ENCODE measurements at regions not wholly inside any gene's neighbourhood (a gene's known extent, or its start where the extent isn't known, plus 50 kb on each side); places are given as distances from the start of the nearest gene placed in this dataset.

GRCh38 chr7:125444864-125445263 lies 515.2 kb upstream of the POT1 start:
- H3K79me2 ChIP-seq (ENCODE audit: control insufficient read depth, insufficient read depth, low read length): no peaks in the 10 kb centered on the region
- H3K9me1 ChIP-seq (ENCODE audit: control insufficient read depth, extremely low read depth, insufficient read depth, low read length): no peaks in the 10 kb centered on the region
- FAIRE-seq (no peak), DNase-seq (ENCODE audit: low read depth, low spot score) (no peak)
- H3K4me1 ChIP-seq (ENCODE audit: control insufficient read depth, extremely low read depth, insufficient read depth, low read length): no peaks in the 10 kb centered on the region
- H3K4me2 ChIP-seq (ENCODE audit: control insufficient read depth, extremely low read depth, insufficient read depth, low read depth, low read length): no peak overlapping the region
- TF ChIP-seq EZH2 (IDR thresholded peaks at IDR 0.05; ENCODE audit: low read length) (no peak), CTCF (optimal IDR thresholded peaks at IDR 0.05 in 1 of 3, IDR thresholded peaks at IDR 0.05 in 1 of 3, conservative IDR thresholded peaks at IDR 0.05 in 1 of 3; ENCODE audit: extremely low read depth in 1 of 3, insufficient read depth in 2 of 3, low read length in 3 of 3) (no peak)
- no peak overlapping the region for H3K27ac ChIP-seq (ENCODE audit: control insufficient read depth, insufficient read depth, low read length)
- H3K36me3 ChIP-seq (ENCODE audit: control insufficient read depth in 2 of 2, extremely low read depth in 1 of 2, insufficient read depth in 2 of 2, low read length in 2 of 2): no peaks in the 10 kb centered on the region
- no peak overlapping the region for H3K9ac ChIP-seq (ENCODE audit: control insufficient read depth, extremely low read depth, insufficient read depth, low read length)
- no peak overlapping the region for H2AFZ ChIP-seq (ENCODE audit: control insufficient read depth, low read length)
- no peaks in the 10 kb centered on the region for H4K20me1 ChIP-seq (ENCODE audit: control insufficient read depth, extremely low read depth, insufficient read depth, low read length)
- H3K27me3 ChIP-seq (ENCODE audit: control insufficient read depth, extremely low read depth, insufficient read depth, low read length): no peaks in the 10 kb centered on the region
- no peaks in the 10 kb centered on the region for H3K9me3 ChIP-seq (ENCODE audit: control insufficient read depth, low read depth, low read length)
- H3K4me3 ChIP-seq (ENCODE audit: control insufficient read depth in 2 of 3, extremely low read depth in 1 of 3, insufficient read depth in 2 of 3, low read depth in 1 of 3, low read length in 3 of 3): no peak overlapping the region
- dilution Hi-C loops (cut with MboI; ENCODE audit: extremely low pct_ligation_motif_present, low sequenced_read_pairs): no loop called here

DNA sequence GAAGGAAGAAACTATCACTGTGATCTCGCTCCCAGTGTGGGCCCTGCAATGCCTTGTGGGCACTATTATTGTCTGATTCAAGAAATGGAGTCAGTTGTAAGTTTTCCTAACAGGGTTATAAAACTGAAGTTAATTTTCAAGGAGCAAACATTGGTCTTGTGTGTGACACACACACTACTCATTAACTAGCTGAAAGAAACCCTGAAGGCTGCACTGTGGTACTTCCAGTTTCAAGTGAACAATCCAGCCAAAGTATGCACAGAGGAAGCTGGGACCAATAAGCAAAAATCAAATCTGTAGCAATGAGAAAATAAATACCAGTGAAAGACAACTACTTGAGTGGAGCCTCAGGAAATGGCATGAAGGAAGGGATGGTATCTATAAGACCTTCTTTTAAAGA lies 506.6 kb upstream of the POT1 start:
- H4K20me1 ChIP-seq (ENCODE audit: control insufficient read depth, extremely low read depth, insufficient read depth, low read length): no peaks in the 10 kb centered on the region
- H3K9me1 ChIP-seq (ENCODE audit: control insufficient read depth, extremely low read depth, insufficient read depth, low read length): no peaks in the 10 kb centered on the region
- DNase-seq (ENCODE audit: low read depth, low spot score) (no peak), FAIRE-seq (no peak)
- H3K4me3 ChIP-seq (ENCODE audit: control insufficient read depth in 2 of 3, extremely low read depth in 1 of 3, insufficient read depth in 2 of 3, low read depth in 1 of 3, low read length in 3 of 3): no peak overlapping the region
- no peaks in the 10 kb centered on the region for H3K79me2 ChIP-seq (ENCODE audit: control insufficient read depth, insufficient read depth, low read length)
- H3K27ac ChIP-seq (ENCODE audit: control insufficient read depth, insufficient read depth, low read length): no peak overlapping the region
- H3K27me3 ChIP-seq (ENCODE audit: control insufficient read depth, extremely low read depth, insufficient read depth, low read length): no peaks in the 10 kb centered on the region
- H3K9ac ChIP-seq (ENCODE audit: control insufficient read depth, extremely low read depth, insufficient read depth, low read length): no peak overlapping the region
- H2AFZ ChIP-seq (ENCODE audit: control insufficient read depth, low read length): no peak overlapping the region
- H3K4me1 ChIP-seq (ENCODE audit: control insufficient read depth, extremely low read depth, insufficient read depth, low read length): no peaks in the 10 kb centered on the region
- H3K9me3 ChIP-seq (ENCODE audit: control insufficient read depth, low read depth, low read length): no peaks in the 10 kb centered on the region
- dilution Hi-C loops (cut with MboI; ENCODE audit: extremely low pct_ligation_motif_present, low sequenced_read_pairs): no loop called here
- no peak overlapping the region for H3K4me2 ChIP-seq (ENCODE audit: control insufficient read depth, extremely low read depth, insufficient read depth, low read depth, low read length)
- no peak for TF ChIP-seq CTCF (optimal IDR thresholded peaks at IDR 0.05 in 1 of 3, IDR thresholded peaks at IDR 0.05 in 1 of 3, conservative IDR thresholded peaks at IDR 0.05 in 1 of 3; ENCODE audit: extremely low read depth in 1 of 3, insufficient read depth in 2 of 3, low read length in 3 of 3)
- no peak for TF ChIP-seq EZH2 (IDR thresholded peaks at IDR 0.05; ENCODE audit: low read length)
- no peaks in the 10 kb centered on the region for H3K36me3 ChIP-seq (ENCODE audit: control insufficient read depth in 2 of 2, extremely low read depth in 1 of 2, insufficient read depth in 2 of 2, low read length in 2 of 2)

Measured in keratinocyte (primary cell).